H1 (cell line): ENCODE measurements at regions not wholly inside any gene's neighbourhood (a gene's known extent, or its start where the extent isn't known, plus 50 kb on each side); places are given as distances from the start of the nearest gene placed in this dataset.

ENCODE experiments used
- CTCF ChIP-seq, 3 experiments: IDR thresholded peaks; 1 replicate in 2 of 3; 2 replicates in 1 of 3; pipeline versions ENCODE4 v1.5.1 to v1.6.1; 2011; ENCODE audit warnings: low read length in 3 of 3, mild to moderate bottlenecking in 3 of 3, inconsistent platforms in 2 of 3, low read depth in 1 of 3, moderate library complexity in 1 of 3; ENCODE audit not compliant: insufficient read depth in 1 of 3; ENCODE audit errors: control extremely low read depth in 1 of 3
- GABPA ChIP-seq: IDR thresholded peaks from 2 replicates; pipeline ENCODE4 v1.6.1; 2011; ENCODE audit warnings: mild to moderate bottlenecking, low read length, moderate library complexity, borderline replicate concordance; ENCODE audit not compliant: insufficient read depth
- HDAC6 ChIP-seq: IDR thresholded peaks from one replicate; pipeline ENCODE4 v1.7.1; 2012; ENCODE audit warnings: low read depth, mild to moderate bottlenecking, inconsistent platforms, low read length, moderate library complexity
- JUN ChIP-seq: IDR thresholded peaks from 2 replicates; pipeline ENCODE4 v1.6.1; 2011; ENCODE audit warnings: low read depth, mild to moderate bottlenecking, improper control_type of control experiment, low read length
- PHF8 ChIP-seq: fragments of 200-600 bp; sonication (generic); conservative IDR thresholded peaks from 2 replicates; pipeline ENCODE4 v1.7.1; 2012; ENCODE audit warnings: low read depth, mild to moderate bottlenecking, inconsistent platforms, low read length, moderate library complexity
- TF ChIP-seq, protein P1 (sequence below): IDR thresholded peaks from 2 replicates; pipeline ENCODE4 v1.6.1; 2012; ENCODE audit warnings: inconsistent platforms

GRCh38 chr14:87175175-87175574 lies 817.8 kb downstream of the GALC start:
- TF ChIP-seq CTCF (IDR thresholded peaks at IDR 0.05; ENCODE audit: control extremely low read depth in 1 of 3, insufficient read depth in 1 of 3, low read depth in 1 of 3, low read length in 3 of 3): no peak
- TF ChIP-seq HDAC6: no peak
- no peak for TF ChIP-seq JUN
- TF ChIP-seq, protein P1, sequence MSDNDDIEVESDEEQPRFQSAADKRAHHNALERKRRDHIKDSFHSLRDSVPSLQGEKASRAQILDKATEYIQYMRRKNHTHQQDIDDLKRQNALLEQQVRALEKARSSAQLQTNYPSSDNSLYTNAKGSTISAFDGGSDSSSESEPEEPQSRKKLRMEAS: no peak
- TF ChIP-seq PHF8: no peak
- no peak for TF ChIP-seq GABPA
